GM20000 (cell line): ENCODE measurements at regions not wholly inside any gene's neighbourhood (a gene's known extent, or its start where the extent isn't known, plus 50 kb on each side); places are given as distances from the start of the nearest gene placed in this dataset.

ENCODE experiments used
- DNase-seq: peaks from one replicate; pipeline ENCODE4 v3.0.0; 2012; ENCODE audit warnings: low spot score
- TF ChIP-seq, protein P1 (sequence below): IDR thresholded peaks from 2 replicates; pipeline ENCODE4 v1.5.1; 2012; ENCODE audit warnings: mild to moderate bottlenecking, control low read depth; ENCODE audit errors: extremely low read depth, missing control alignments

- TF ChIP-seq, protein P1, sequence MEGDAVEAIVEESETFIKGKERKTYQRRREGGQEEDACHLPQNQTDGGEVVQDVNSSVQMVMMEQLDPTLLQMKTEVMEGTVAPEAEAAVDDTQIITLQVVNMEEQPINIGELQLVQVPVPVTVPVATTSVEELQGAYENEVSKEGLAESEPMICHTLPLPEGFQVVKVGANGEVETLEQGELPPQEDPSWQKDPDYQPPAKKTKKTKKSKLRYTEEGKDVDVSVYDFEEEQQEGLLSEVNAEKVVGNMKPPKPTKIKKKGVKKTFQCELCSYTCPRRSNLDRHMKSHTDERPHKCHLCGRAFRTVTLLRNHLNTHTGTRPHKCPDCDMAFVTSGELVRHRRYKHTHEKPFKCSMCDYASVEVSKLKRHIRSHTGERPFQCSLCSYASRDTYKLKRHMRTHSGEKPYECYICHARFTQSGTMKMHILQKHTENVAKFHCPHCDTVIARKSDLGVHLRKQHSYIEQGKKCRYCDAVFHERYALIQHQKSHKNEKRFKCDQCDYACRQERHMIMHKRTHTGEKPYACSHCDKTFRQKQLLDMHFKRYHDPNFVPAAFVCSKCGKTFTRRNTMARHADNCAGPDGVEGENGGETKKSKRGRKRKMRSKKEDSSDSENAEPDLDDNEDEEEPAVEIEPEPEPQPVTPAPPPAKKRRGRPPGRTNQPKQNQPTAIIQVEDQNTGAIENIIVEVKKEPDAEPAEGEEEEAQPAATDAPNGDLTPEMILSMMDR, result no peak
These were observed 725.4 kb downstream of the INHBA start for GRCh38 chr7:40977533-40977932.

DNA sequence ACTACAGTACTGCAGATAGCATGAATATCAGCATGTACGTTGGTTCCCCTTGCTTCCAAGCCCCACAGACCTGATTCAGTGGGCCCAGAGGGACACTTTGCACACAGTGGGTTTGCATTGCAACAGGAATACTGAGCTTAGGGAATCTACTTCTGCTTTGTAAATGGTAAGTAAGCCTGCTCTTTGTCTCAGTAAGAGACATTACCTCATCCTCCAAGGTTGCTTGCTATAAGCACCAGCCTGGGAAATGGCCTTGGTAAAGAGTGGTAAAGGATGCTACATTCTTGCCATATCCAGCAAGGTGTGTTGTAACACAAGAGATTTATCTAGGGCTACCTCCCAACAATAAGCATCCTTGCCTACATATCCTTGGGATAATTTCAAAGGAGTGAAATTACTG, 730.5 kb downstream of the INHBA start:
- no peak for DNase-seq
- TF ChIP-seq, protein P1, result no peak

More at GRCh38 chr7:40977533-40977932, 725.4 kb downstream of the INHBA start:
- no peak for DNase-seq

DNA sequence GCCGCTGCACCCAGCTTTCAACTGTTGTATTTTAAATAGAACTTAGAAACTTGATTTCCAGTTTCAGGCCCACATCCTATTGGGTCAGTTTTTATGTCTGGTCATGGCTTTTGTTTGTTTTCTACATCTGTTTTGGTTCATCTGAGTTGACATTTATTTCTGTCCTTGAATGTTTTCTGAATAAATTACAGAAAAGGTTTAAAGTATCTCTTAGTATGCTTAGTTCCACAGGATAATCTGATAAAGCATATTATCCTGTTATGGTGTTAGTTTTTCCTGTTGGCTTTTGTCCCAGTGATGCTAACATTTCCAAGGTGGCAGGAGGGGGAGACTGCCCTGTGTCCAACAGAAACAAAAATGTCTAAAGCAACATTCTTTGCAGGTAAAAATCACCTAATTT, 733.2 kb downstream of the INHBA start:
- DNase-seq, result no peak
- TF ChIP-seq, protein P1, result no peak

DNA sequence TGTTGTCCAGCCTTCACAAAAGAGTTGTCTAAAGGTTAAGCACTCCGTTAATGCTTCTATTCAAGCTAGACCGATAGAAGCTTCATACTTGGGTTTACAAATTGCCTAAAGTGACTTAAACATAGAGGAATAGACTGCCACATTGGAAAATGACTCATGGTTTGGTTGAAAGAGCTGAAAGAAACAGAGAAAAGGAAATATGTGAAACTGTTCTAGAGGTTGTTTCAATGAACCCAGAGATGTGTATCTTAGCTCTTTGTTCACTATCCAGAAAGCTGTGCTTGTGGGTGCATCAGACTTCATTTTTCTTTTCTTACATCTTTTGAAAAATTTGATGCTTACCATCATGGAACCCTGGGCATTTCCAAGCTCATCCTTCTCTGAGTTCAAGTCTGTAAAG, 736.2 kb downstream of the INHBA start:
- no peak for DNase-seq
- TF ChIP-seq, protein P1, result no peak

GRCh38 chr7:40965774-40966173, 737.1 kb downstream of the INHBA start:
- TF ChIP-seq, protein P1, result no peak
- peak; percentile 18 for DNase-seq

- TF ChIP-seq, protein P1, result no peak
- no peak for DNase-seq
These were observed 737.9 kb downstream of the INHBA start for GRCh38 chr7:40965016-40965415.

DNA sequence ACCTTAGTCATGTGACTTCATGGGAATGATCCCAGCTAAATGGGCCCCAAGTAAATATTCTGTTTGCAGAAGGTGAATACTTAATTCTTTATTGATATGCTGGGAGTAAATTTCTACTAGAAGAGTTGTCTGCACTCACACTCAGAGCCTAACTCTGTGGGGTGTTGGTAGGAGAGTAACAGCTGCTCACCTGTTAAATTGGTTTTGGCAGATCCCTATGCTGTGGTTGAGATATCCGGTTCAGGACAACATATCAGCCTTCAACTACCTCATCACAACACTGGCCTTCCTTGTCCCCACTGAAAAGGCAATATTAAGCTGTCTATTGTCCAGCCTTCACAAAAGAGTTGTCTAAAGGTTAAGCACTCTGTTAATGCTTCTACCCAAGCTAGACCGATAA, 738.3 kb downstream of the INHBA start:
- DNase-seq, result no peak
- TF ChIP-seq, protein P1, result no peak

- DNase-seq, result no peak
- TF ChIP-seq, protein P1, result no peak
These were observed 742.9 kb downstream of the INHBA start for GRCh38 chr7:40959955-40960354.
